ENCODE measurements at regions not wholly inside any gene's neighbourhood (a gene's known extent, or its start where the extent isn't known, plus 50 kb on each side); places are given as distances from the start of the nearest gene placed in this dataset.
"Not testable (repeated sequence)": the region's sequence is repeated elsewhere in the genome, so short reads cannot be mapped to it uniquely, and the experiment has no call there.

- no peak for DNase-seq (ENCODE audit: low read depth)
Observed at GRCh38 chr15:55126111-55126510, 70.6 kb downstream of the RSL24D1 start.

GRCh38 chr15:55124616-55125015 lies 72.1 kb downstream of the RSL24D1 start:
- no peak for DNase-seq (ENCODE audit: low read depth)

- DNase-seq (ENCODE audit: low read depth): no peak
Observed at GRCh38 chr15:55118344-55118870, 78.3 kb downstream of the RSL24D1 start.

GRCh38 chr15:55116636-55117035 lies 80.1 kb downstream of the RSL24D1 start:
- no peak for DNase-seq (ENCODE audit: low read depth)

- no peak for DNase-seq (ENCODE audit: low read depth)
Observed at GRCh38 chr15:55113736-55114135, 83.0 kb downstream of the RSL24D1 start.

- DNase-seq (ENCODE audit: low read depth): no peak
Observed at GRCh38 chr15:55112706-55113105, 84.0 kb downstream of the RSL24D1 start.

GRCh38 chr15:55110446-55110845 lies 86.3 kb downstream of the RSL24D1 start:
- no peak for DNase-seq (ENCODE audit: low read depth)

- no peak for DNase-seq (ENCODE audit: low read depth)
Observed at GRCh38 chr15:55108858-55109518, 87.8 kb downstream of the RSL24D1 start.

- no peak for DNase-seq (ENCODE audit: low read depth)
Observed at GRCh38 chr15:55108448-55108847, 88.3 kb downstream of the RSL24D1 start.

GRCh38 chr15:55106155-55106554 lies 90.6 kb downstream of the RSL24D1 start:
- no peak for DNase-seq (ENCODE audit: low read depth)

GRCh38 chr15:55094136-55094535 lies 102.6 kb downstream of the RSL24D1 start:
- no peak for DNase-seq (ENCODE audit: low read depth)

GRCh38 chr15:55088207-55088606 lies 108.5 kb downstream of the RSL24D1 start:
- DNase-seq (ENCODE audit: low read depth): no peak

- no peak for DNase-seq (ENCODE audit: low read depth)
Observed at GRCh38 chr15:55084673-55085072, 112.1 kb downstream of the RSL24D1 start.

- DNase-seq (ENCODE audit: low read depth): no peak
Observed at GRCh38 chr15:55084216-55084615, 112.5 kb downstream of the RSL24D1 start.

- not testable (repeated sequence) for DNase-seq (ENCODE audit: low read depth)
Observed at GRCh38 chr15:55077052-55077451, 119.7 kb downstream of the RSL24D1 start.

- no peak for DNase-seq (ENCODE audit: low read depth)
Observed at GRCh38 chr15:55074431-55074830, 122.3 kb downstream of the RSL24D1 start.

GRCh38 chr15:55063970-55064369 lies 132.8 kb downstream of the RSL24D1 start:
- not testable (repeated sequence) for DNase-seq (ENCODE audit: low read depth)

- no peak for DNase-seq (ENCODE audit: low read depth)
Observed at GRCh38 chr15:55060836-55061235, 135.9 kb downstream of the RSL24D1 start.

- no peak for DNase-seq (ENCODE audit: low read depth)
Observed at GRCh38 chr15:55056500-55056899, 140.2 kb downstream of the RSL24D1 start.

- no peak for DNase-seq (ENCODE audit: low read depth)
Observed at GRCh38 chr15:55044162-55044561, 152.6 kb downstream of the RSL24D1 start.

GRCh38 chr15:55037071-55037470 lies 159.7 kb downstream of the RSL24D1 start:
- DNase-seq (ENCODE audit: low read depth): no peak

- DNase-seq (ENCODE audit: low read depth): no peak
Observed at GRCh38 chr15:55035749-55036148, 161.0 kb downstream of the RSL24D1 start.

- DNase-seq (ENCODE audit: low read depth): no peak
Observed at GRCh38 chr15:55033574-55033973, 163.2 kb downstream of the RSL24D1 start.

- DNase-seq (ENCODE audit: low read depth): no peak
Observed at GRCh38 chr15:55031727-55032126, 165.0 kb downstream of the RSL24D1 start.

Measured in non-pigmented ciliary epithelial cell (primary cell).